Liver (tissue), 8 donors: ENCODE measurements at regions not wholly inside any gene's neighbourhood (a gene's known extent, or its start where the extent isn't known, plus 50 kb on each side); places are given as distances from the start of the nearest gene placed in this dataset.

Experiments
- DNase-seq: peaks from one replicate; pipeline ENCODE4 v3.0.0-alpha.2; 2017; ENCODE audit warnings: low spot score
- H3K27ac ChIP-seq, 2 donors: one replicate each; pipeline ENCODE4 v1.7.0; 2013; ENCODE audit warnings: inconsistent platforms in 2 of 2, low read length in 2 of 2, control low read depth in 1 of 2, low read depth in 1 of 2, mild to moderate bottlenecking in 1 of 2
- H3K27me3 ChIP-seq, 4 donors: one replicate each; pipeline versions ENCODE4 v1.6.1 to v1.7.0; 2013; ENCODE audit warnings: low read length in 3 of 4, inconsistent platforms in 1 of 4, mild to moderate bottlenecking in 1 of 4, moderate library complexity in 1 of 4; ENCODE audit not compliant: control insufficient read depth in 4 of 4, insufficient read depth in 4 of 4
- H3K36me3 ChIP-seq, 4 donors: one replicate each; pipeline versions ENCODE4 v1.6.1 to v1.7.0; 2013; ENCODE audit warnings: low read length in 3 of 4, mild to moderate bottlenecking in 3 of 4, low read depth in 1 of 4, moderate library complexity in 1 of 4; ENCODE audit not compliant: control insufficient read depth in 4 of 4, insufficient read depth in 3 of 4
- H3K4me1 ChIP-seq, 4 donors: one replicate each; pipeline versions ENCODE4 v1.6.1 to v1.7.0; 2013; ENCODE audit warnings: low read length in 3 of 4, mild to moderate bottlenecking in 3 of 4, moderate library complexity in 1 of 4; ENCODE audit not compliant: control insufficient read depth in 4 of 4, insufficient read depth in 4 of 4
- H3K4me3 ChIP-seq, 3 donors: one replicate each; pipeline versions ENCODE4 v1.6.1 to v1.7.0; 2013; ENCODE audit warnings: low read length in 3 of 3, control low read depth in 1 of 3, low read depth in 1 of 3, mild to moderate bottlenecking in 1 of 3
- H3K9ac ChIP-seq, 2 donors: one replicate each; pipeline ENCODE4 v1.7.0; 2013; ENCODE audit warnings: low read length in 2 of 2, mild to moderate bottlenecking in 2 of 2, moderate library complexity in 2 of 2, control low read depth in 1 of 2, low read depth in 1 of 2
- H3K9me3 ChIP-seq, 4 donors: one replicate each; pipeline versions ENCODE4 v1.6.1 to v1.7.0; 2013; ENCODE audit warnings: low read length in 3 of 4; ENCODE audit not compliant: control insufficient read depth in 4 of 4
- EGR1 ChIP-seq, 2 donors: IDR thresholded peaks; 2 replicates each; pipeline ENCODE4 v1.6.1; 2016 to 2018; ENCODE audit warnings: antibody characterized with exemption in 2 of 2, low read depth in 2 of 2
- FOXA2 ChIP-seq: IDR thresholded peaks from 2 replicates; pipeline ENCODE4 v1.6.1; 2016; ENCODE audit warnings: antibody characterized with exemption
- GABPA ChIP-seq, 2 donors: IDR thresholded peaks in 1 of 2; conservative IDR thresholded peaks in 1 of 2; 2 replicates each; pipeline ENCODE4 v1.6.1; 2016; ENCODE audit warnings: antibody characterized with exemption in 2 of 2, mild to moderate bottlenecking in 1 of 2, moderate library complexity in 1 of 2
- HNF4A ChIP-seq, 2 donors: conservative IDR thresholded peaks; 2 replicates each; pipeline ENCODE4 v1.6.1; 2016; ENCODE audit warnings: antibody characterized with exemption in 2 of 2, mild to moderate bottlenecking in 2 of 2
- HNF4G ChIP-seq: IDR thresholded peaks from 2 replicates; pipeline ENCODE4 v1.6.1; 2016; ENCODE audit warnings: antibody characterized with exemption
- JUND ChIP-seq, 2 donors: IDR thresholded peaks; 2 replicates each; pipeline ENCODE4 v1.6.1; 2016; ENCODE audit warnings: antibody characterized with exemption in 2 of 2
- RAD21 ChIP-seq, 2 donors: IDR thresholded peaks; 2 replicates each; pipeline ENCODE4 v1.6.1; 2016; ENCODE audit warnings: antibody characterized with exemption in 2 of 2, mild to moderate bottlenecking in 2 of 2
- RXRA ChIP-seq, 2 donors: IDR thresholded peaks; 2 replicates each; pipeline ENCODE4 v1.6.1; 2017 to 2018; ENCODE audit warnings: antibody characterized with exemption in 2 of 2, mild to moderate bottlenecking in 1 of 2
- SP1 ChIP-seq: IDR thresholded peaks from 2 replicates; pipeline ENCODE4 v1.6.1; 2018; ENCODE audit warnings: antibody characterized with exemption, mild to moderate bottlenecking
- TAF1 ChIP-seq: conservative IDR thresholded peaks from 2 replicates; pipeline ENCODE4 v1.6.1; 2016; ENCODE audit warnings: antibody characterized with exemption, mild to moderate bottlenecking
- WGBS: extraction: QIAGEN DNeasy Blood & Tissue Kit; methylation state at CpG from one replicate; pipeline ENCODE4 v1.1.7; 2013; 5-methylcytosine and 5-hydroxymethylcytosine counted together
- TF ChIP-seq, protein P1 (sequence below): IDR thresholded peaks from 2 replicates; pipeline ENCODE4 v1.6.1; 2016; ENCODE audit warnings: antibody characterized with exemption
- TF ChIP-seq, protein P2 (sequence below): IDR thresholded peaks from 2 replicates; pipeline ENCODE4 v1.6.1; 2016; ENCODE audit warnings: antibody characterized with exemption, mild to moderate bottlenecking
- TF ChIP-seq, protein P3 (sequence below): fragments of 150-350 bp; IDR thresholded peaks from 2 replicates; pipeline ENCODE4 v1.5.1; 2017; ENCODE audit warnings: improper control_type of control experiment, low read depth, low read length; ENCODE audit not compliant: missing input control
- donor health status: healthy.
- donor health status: healthy.
- donor health status: healthy.
- donor health status: healthy.
- donor health status: healthy.

DNA sequence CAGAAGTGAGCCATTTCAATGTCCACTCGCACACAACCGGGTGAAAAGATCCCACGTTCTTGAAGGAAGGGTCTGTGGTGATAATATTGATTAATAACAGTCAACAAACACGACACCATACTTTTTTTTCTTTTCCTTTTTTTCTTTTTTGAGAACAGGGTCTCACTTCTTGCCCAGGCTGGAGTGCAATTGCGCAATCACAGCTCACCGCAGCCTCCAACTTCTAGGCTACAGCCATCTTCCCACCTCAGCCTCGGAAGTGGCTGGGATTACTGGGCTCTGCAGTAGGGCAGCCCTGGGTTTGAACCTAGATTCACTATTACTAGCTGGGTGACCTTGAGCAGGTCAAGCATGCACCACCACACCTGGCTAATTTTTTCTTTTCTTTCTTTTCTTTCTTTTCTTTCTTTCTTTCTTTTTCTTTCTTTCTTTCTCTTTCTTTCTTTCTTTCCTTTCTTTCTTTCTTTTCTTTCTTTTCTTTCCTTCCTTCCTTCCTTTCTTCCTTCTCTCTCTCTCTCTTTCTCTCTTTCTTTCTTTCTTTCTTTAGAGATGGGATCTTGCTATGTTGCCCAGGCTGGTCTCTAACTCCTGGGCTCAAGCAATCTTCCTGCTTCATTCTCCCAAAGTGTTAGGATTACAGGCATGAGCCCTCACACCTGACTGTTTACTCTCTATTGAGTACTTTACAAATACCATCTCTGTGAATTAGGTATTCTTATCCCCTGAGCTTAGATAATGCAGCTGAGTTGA, 123.9 kb downstream of the SNX5 start:
- no peak for TF ChIP-seq JUND (IDR thresholded peaks at IDR 0.05)
- TF ChIP-seq GABPA (IDR thresholded peaks at IDR 0.05 in 1 of 2, conservative IDR thresholded peaks at IDR 0.05 in 1 of 2): no peak
- TF ChIP-seq SP1: no peak
- no peak for TF ChIP-seq RAD21 (IDR thresholded peaks at IDR 0.05)
- H3K4me3 ChIP-seq: no peak overlapping the region
- no peak overlapping the region for H3K27ac ChIP-seq
- no peaks in the 10 kb centered on the region for H3K9me3 ChIP-seq
- no peaks in the 10 kb centered on the region for H3K36me3 ChIP-seq
- WGBS: 88% methylated on average over 7 of the region's 7 CpGs
- H3K4me1 ChIP-seq: no peaks in the 10 kb centered on the region
- H3K9ac ChIP-seq: no peak overlapping the region
- DNase-seq: no peak
- H3K27me3 ChIP-seq: no peaks in the 10 kb centered on the region

DNA sequence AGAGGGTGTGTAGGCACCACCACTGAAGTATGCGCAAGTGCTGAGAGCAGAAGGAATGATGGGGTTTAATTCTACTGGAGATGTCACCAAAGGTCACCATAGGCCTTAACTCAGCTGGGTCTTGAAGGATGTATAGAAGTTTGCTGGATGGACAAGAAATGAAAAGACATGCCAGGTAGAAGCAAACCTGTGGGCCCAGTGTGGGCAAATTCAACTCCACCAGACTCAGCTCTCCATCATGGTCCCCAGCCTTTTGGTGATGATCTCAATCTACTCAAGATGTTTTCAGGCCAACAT, 124.5 kb downstream of the SNX5 start:
- H3K4me1 ChIP-seq: no peaks in the 10 kb centered on the region
- H3K9ac ChIP-seq: no peak overlapping the region
- no peaks in the 10 kb centered on the region for H3K9me3 ChIP-seq
- TF ChIP-seq, protein P1, sequence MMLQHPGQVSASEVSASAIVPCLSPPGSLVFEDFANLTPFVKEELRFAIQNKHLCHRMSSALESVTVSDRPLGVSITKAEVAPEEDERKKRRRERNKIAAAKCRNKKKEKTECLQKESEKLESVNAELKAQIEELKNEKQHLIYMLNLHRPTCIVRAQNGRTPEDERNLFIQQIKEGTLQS: no peak
- TF ChIP-seq HNF4G (no peak), HNF4A (conservative IDR thresholded peaks at IDR 0.05) (no peak), JUND (IDR thresholded peaks at IDR 0.05) (no peak), EGR1 (IDR thresholded peaks at IDR 0.05; ENCODE audit: low read depth in 2 of 2) (no peak), RXRA (IDR thresholded peaks at IDR 0.05) (no peak), FOXA2 (no peak), TAF1 (no peak), RAD21 (IDR thresholded peaks at IDR 0.05) (no peak), SP1 (no peak)
- TF ChIP-seq, protein P2, sequence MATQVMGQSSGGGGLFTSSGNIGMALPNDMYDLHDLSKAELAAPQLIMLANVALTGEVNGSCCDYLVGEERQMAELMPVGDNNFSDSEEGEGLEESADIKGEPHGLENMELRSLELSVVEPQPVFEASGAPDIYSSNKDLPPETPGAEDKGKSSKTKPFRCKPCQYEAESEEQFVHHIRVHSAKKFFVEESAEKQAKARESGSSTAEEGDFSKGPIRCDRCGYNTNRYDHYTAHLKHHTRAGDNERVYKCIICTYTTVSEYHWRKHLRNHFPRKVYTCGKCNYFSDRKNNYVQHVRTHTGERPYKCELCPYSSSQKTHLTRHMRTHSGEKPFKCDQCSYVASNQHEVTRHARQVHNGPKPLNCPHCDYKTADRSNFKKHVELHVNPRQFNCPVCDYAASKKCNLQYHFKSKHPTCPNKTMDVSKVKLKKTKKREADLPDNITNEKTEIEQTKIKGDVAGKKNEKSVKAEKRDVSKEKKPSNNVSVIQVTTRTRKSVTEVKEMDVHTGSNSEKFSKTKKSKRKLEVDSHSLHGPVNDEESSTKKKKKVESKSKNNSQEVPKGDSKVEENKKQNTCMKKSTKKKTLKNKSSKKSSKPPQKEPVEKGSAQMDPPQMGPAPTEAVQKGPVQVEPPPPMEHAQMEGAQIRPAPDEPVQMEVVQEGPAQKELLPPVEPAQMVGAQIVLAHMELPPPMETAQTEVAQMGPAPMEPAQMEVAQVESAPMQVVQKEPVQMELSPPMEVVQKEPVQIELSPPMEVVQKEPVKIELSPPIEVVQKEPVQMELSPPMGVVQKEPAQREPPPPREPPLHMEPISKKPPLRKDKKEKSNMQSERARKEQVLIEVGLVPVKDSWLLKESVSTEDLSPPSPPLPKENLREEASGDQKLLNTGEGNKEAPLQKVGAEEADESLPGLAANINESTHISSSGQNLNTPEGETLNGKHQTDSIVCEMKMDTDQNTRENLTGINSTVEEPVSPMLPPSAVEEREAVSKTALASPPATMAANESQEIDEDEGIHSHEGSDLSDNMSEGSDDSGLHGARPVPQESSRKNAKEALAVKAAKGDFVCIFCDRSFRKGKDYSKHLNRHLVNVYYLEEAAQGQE: no peak
- WGBS: 100% methylated on average over 1 of the region's 1 CpG
- H3K4me3 ChIP-seq: no peak overlapping the region
- H3K36me3 ChIP-seq: no peaks in the 10 kb centered on the region
- H3K27ac ChIP-seq: peak overlapping the region in 1 of 2 donors; percentile 43
- no peaks in the 10 kb centered on the region for H3K27me3 ChIP-seq
- DNase-seq: no peak

DNA sequence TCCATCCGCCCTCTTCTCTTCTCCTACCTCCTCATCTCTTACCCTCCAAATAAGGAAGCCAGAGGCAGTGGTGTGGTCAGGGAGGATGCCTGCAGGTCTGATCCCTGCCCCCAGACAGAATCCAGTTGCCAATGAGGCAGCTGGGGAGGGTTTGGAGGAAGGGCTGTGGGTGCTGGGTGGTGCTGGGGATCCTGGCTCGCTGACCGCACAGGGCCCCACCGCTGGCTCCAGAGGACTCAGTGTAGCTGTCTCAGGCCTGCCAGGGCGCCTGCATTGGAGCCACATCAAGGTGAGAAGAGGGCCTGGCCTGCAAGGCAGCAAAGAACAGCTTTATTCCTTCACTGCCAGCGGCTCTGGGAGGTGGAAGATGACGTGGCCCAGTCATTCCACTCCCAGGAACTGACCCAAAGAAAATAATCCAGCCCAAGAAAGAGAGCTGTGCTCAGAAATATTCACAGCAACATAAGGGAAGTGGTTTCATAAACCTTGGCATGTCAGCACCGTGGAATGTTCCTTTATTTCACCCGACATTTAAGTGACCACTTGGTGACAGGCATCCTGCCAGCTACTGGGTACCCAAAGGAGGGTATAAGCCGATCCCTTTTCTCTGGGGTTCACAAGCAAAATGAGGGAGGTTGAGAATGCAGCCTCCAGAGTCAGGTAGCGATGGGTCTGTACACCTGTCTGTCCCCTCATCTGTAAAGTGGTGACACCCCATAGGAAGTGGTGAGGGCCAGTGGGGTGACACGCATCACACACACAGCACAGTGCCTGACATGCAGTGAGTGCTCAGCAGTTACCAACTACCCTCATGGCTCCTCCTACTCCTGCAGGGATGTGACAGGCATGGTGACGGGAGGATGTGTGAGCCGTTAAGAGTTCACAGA, 125.1 kb downstream of the SNX5 start:
- Histone ChIP-seq H3K36me3 (no peaks in the 10 kb centered on the region), H3K27me3 (no peaks in the 10 kb centered on the region), H3K9ac (no peak overlapping the region), H3K4me1 (no peaks in the 10 kb centered on the region), H3K4me3 (no peak overlapping the region), H3K27ac (peak overlapping the region in 1 of 2 donors; percentile 43), H3K9me3 (no peaks in the 10 kb centered on the region)
- 83% methylated on average over 14 of the region's 14 CpGs for WGBS
- TF ChIP-seq TAF1: no peak
- TF ChIP-seq, protein P3, sequence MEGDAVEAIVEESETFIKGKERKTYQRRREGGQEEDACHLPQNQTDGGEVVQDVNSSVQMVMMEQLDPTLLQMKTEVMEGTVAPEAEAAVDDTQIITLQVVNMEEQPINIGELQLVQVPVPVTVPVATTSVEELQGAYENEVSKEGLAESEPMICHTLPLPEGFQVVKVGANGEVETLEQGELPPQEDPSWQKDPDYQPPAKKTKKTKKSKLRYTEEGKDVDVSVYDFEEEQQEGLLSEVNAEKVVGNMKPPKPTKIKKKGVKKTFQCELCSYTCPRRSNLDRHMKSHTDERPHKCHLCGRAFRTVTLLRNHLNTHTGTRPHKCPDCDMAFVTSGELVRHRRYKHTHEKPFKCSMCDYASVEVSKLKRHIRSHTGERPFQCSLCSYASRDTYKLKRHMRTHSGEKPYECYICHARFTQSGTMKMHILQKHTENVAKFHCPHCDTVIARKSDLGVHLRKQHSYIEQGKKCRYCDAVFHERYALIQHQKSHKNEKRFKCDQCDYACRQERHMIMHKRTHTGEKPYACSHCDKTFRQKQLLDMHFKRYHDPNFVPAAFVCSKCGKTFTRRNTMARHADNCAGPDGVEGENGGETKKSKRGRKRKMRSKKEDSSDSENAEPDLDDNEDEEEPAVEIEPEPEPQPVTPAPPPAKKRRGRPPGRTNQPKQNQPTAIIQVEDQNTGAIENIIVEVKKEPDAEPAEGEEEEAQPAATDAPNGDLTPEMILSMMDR: no peak
- DNase-seq: no peak
